ENCODE measurements at regions not wholly inside any gene's neighbourhood (a gene's known extent, or its start where the extent isn't known, plus 50 kb on each side); places are given as distances from the start of the nearest gene placed in this dataset.

- no peak for ATAC-seq (ENCODE audit: low read depth)
- H3K4me1 ChIP-seq (ENCODE audit: insufficient read depth, poor library complexity, severe bottlenecking), result peaks cover 23% of the 10 kb centered on the region
- no peaks in the 10 kb centered on the region for H3K9me3 ChIP-seq (ENCODE audit: severe bottlenecking)
- no peak for TF ChIP-seq CTCF (IDR thresholded peaks at IDR 0.05; ENCODE audit: poor library complexity, severe bottlenecking)
- no peaks in the 10 kb centered on the region for H3K27me3 ChIP-seq (ENCODE audit: insufficient read depth, poor library complexity, severe bottlenecking)
- no peak for DNase-seq (ENCODE audit: low spot score)
- H3K27ac ChIP-seq (ENCODE audit: poor library complexity, severe bottlenecking), result peak overlapping the region; percentile 32
- H3K36me3 ChIP-seq (ENCODE audit: low read depth), result no peaks in the 10 kb centered on the region
- H3K4me3 ChIP-seq (ENCODE audit: severe bottlenecking), result no peak overlapping the region
These were observed 85.5 kb downstream of the YIPF5 start for GRCh38 chr5:144084971-144085370.

DNA sequence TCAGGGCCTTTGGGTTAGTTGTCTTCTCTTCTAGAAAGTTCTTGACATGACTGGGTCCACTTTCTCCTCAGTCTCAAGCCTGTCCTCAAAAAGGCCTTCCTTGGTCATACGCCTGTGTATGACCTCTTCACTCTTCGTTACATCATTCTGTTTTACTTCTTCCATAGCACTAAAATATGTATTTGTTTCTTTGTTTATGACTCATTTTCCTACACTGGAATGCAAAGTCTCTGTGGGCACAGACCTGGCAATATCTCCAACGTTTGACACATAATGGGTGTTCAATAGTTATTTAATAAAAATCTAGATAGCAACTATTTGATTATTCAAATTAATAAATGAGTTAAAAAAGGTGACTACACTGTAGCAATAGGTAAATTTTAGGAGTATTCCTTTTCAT lies 85.1 kb downstream of the YIPF5 start:
- DNase-seq (ENCODE audit: low spot score) (no peak), ATAC-seq (ENCODE audit: low read depth) (peak; percentile 69)
- H3K9me3 ChIP-seq (ENCODE audit: severe bottlenecking), result no peaks in the 10 kb centered on the region
- no peaks in the 10 kb centered on the region for H3K36me3 ChIP-seq (ENCODE audit: low read depth)
- TF ChIP-seq CTCF (IDR thresholded peaks at IDR 0.05; ENCODE audit: poor library complexity, severe bottlenecking), result no peak
- H3K4me3 ChIP-seq (ENCODE audit: severe bottlenecking), result no peak overlapping the region
- peak overlapping the region; percentile 32 for H3K27ac ChIP-seq (ENCODE audit: poor library complexity, severe bottlenecking)
- no peaks in the 10 kb centered on the region for H3K27me3 ChIP-seq (ENCODE audit: insufficient read depth, poor library complexity, severe bottlenecking)
- H3K4me1 ChIP-seq (ENCODE audit: insufficient read depth, poor library complexity, severe bottlenecking), result peaks cover 23% of the 10 kb centered on the region

DNA sequence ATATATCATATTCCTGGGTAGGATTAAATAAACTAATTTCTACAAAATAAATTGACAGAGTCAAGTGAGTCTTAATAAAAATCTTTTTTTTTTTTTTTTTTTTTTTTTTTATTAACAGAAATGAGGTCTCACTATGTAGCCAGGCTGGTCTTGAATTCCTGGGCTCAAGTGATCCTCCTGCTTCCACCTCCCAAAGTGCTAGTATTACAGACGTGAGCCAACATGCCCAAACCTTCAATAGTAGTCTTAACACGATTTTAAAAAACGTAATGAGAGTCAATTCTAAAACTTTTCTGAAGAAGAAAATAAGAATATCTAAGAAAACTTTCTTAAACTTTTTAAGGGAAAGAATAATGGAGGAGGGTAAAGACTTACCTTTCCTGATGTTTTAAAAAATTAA lies 84.2 kb downstream of the YIPF5 start:
- Histone ChIP-seq H3K4me1 (ENCODE audit: insufficient read depth, poor library complexity, severe bottlenecking) (peaks cover 23% of the 10 kb centered on the region), H3K4me3 (ENCODE audit: severe bottlenecking) (no peak overlapping the region), H3K27me3 (ENCODE audit: insufficient read depth, poor library complexity, severe bottlenecking) (no peaks in the 10 kb centered on the region), H3K9me3 (ENCODE audit: severe bottlenecking) (no peaks in the 10 kb centered on the region), H3K36me3 (ENCODE audit: low read depth) (no peaks in the 10 kb centered on the region), H3K27ac (ENCODE audit: poor library complexity, severe bottlenecking) (peak overlapping the region; percentile 32)
- TF ChIP-seq CTCF (IDR thresholded peaks at IDR 0.05; ENCODE audit: poor library complexity, severe bottlenecking), result no peak
- DNase-seq (ENCODE audit: low spot score) (peak; percentile 66), ATAC-seq (ENCODE audit: low read depth) (peak; percentile 83)

DNA sequence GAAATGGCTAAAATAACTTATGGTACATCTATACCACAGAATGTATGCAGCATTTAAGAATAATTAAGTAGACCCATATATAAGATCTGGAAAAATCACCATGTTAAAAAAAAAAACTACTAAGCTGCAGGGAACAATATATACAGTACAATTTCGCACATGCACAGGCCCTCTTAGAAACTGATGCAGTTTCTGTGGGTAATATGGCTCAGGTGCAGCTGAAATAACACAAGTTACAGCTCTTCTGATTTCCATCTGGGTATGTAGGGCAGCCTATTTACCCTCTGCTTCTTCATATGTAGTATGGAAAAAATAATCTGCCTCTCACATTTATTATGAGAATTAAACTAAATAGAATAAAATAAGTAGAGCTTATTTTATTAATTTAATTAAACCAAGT lies 82.9 kb downstream of the YIPF5 start:
- DNase-seq (ENCODE audit: low spot score) (no peak), ATAC-seq (ENCODE audit: low read depth) (no peak)
- TF ChIP-seq CTCF (IDR thresholded peaks at IDR 0.05; ENCODE audit: poor library complexity, severe bottlenecking), result no peak
- Histone ChIP-seq H3K27me3 (ENCODE audit: insufficient read depth, poor library complexity, severe bottlenecking) (no peaks in the 10 kb centered on the region), H3K27ac (ENCODE audit: poor library complexity, severe bottlenecking) (no peak overlapping the region), H3K4me1 (ENCODE audit: insufficient read depth, poor library complexity, severe bottlenecking) (peaks cover 23% of the 10 kb centered on the region), H3K9me3 (ENCODE audit: severe bottlenecking) (no peaks in the 10 kb centered on the region), H3K36me3 (ENCODE audit: low read depth) (no peaks in the 10 kb centered on the region), H3K4me3 (ENCODE audit: severe bottlenecking) (no peak overlapping the region)

DNA sequence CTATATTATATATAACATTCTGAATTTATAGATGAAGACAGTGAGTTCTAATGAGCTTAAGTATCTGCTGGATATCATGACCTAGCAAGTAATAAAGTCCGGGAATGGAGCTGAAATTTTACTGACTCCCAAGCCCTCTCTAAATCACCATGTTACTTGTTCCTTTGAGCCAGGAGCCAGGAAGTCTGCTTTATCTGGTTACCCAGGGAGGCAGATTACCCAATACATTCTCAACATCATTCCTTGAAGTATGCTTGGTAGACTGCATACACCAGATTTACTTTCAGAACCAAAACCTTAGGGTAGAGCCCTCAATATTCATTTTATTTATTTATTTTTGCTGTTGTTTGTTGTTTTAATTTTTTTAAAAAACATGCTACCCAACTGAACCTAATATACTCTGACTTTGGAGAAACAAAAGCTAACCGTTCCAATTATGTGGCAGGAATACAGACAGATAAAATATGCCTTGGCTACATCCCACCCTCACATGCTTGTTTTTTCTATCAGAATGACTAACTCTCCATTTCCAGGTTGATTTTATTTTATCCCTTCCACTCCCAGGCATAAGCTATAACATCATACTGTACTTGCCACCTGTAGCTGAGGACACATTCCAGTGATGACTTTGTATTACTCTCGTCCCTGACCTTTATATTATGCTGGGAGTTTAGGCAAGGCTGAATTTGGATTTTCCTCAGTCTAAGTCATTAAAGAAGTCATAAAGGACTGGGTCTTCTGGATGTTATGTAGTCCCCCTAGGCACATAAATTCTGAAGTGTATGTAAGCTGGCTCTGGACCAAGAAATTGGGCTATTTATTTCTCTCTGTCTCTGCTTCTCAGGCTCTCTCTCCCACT lies 82.0 kb downstream of the YIPF5 start:
- no peak for ATAC-seq (ENCODE audit: low read depth)
- Histone ChIP-seq H3K9me3 (ENCODE audit: severe bottlenecking) (no peaks in the 10 kb centered on the region), H3K36me3 (ENCODE audit: low read depth) (no peaks in the 10 kb centered on the region), H3K27ac (ENCODE audit: poor library complexity, severe bottlenecking) (no peak overlapping the region), H3K4me3 (ENCODE audit: severe bottlenecking) (no peak overlapping the region), H3K27me3 (ENCODE audit: insufficient read depth, poor library complexity, severe bottlenecking) (no peaks in the 10 kb centered on the region), H3K4me1 (ENCODE audit: insufficient read depth, poor library complexity, severe bottlenecking) (peaks cover 23% of the 10 kb centered on the region)
- TF ChIP-seq CTCF (IDR thresholded peaks at IDR 0.05; ENCODE audit: poor library complexity, severe bottlenecking), result no peak
- DNase-seq (ENCODE audit: low spot score), result no peak
